Muscle of leg (tissue), 3 donors: ENCODE measurements at regions not wholly inside any gene's neighbourhood (a gene's known extent, or its start where the extent isn't known, plus 50 kb on each side); places are given as distances from the start of the nearest gene placed in this dataset.
A peak's percentile ranks its signal among the peaks of the same experiment; 100 is the strongest.
"Not testable (repeated sequence)": the region's sequence is repeated elsewhere in the genome, so short reads cannot be mapped to it uniquely, and the experiment has no call there.

Experiments
- DNase-seq: peaks from one replicate; pipeline ENCODE4 v3.0.0; 2013
- H3K27ac ChIP-seq: one replicate; pipeline ENCODE4 v1.5.1; 2013; ENCODE audit warnings: mild to moderate bottlenecking, low read length, control low read depth
- H3K27me3 ChIP-seq: one replicate; pipeline ENCODE4 v1.6.1; 2013; ENCODE audit warnings: low read length; ENCODE audit not compliant: control insufficient read depth, insufficient read depth
- H3K36me3 ChIP-seq: one replicate; pipeline ENCODE4 v1.6.1; 2013; ENCODE audit warnings: low read length; ENCODE audit not compliant: control insufficient read depth, insufficient read depth
- H3K4me1 ChIP-seq: one replicate; pipeline ENCODE4 v1.6.1; 2013; ENCODE audit warnings: low read length; ENCODE audit not compliant: control insufficient read depth, insufficient read depth
- H3K4me3 ChIP-seq: one replicate; pipeline ENCODE4 v1.5.1; 2013; ENCODE audit warnings: low read length, control low read depth
- H3K9me3 ChIP-seq: replicated peaks from 2 replicates; pipeline ENCODE4 v1.6.1; 2013; ENCODE audit warnings: low read depth, low read length; ENCODE audit not compliant: control insufficient read depth
- WGBS: methylation state at CpG from one replicate; pipeline ENCODE4 v1.1.5; 2013; ENCODE audit warnings: missing lambda C conversion rate; ENCODE audit not compliant: insufficient coverage; 5-methylcytosine and 5-hydroxymethylcytosine counted together

DNA sequence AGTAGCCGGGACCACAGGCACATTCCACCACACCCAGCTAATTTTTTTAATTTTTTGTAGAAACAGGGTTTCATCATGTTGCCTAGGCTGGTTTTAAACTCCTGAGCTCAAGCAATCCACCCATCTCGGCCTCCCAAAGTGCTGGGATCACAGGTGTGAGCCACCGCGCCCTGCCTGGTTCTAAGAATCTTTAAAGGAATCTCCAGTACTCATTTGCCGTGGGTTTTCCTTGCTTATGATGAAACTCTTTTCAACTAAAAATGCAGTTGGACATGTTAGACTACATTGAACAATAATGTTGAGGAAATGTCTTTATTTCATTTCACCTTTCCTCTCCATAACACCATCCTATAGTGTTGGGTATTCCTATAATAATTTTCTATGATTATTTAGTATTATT, 121.6 kb downstream of the ZNF281 start:
- 100% methylated on average over 2 of the region's 5 CpGs for WGBS
- Histone ChIP-seq H3K9me3 (no peaks in the 10 kb centered on the region), H3K27me3 (no peaks in the 10 kb centered on the region), H3K4me3 (no peak overlapping the region), H3K36me3 (no peaks in the 10 kb centered on the region), H3K27ac (no peak overlapping the region), H3K4me1 (no peaks in the 10 kb centered on the region)
- no peak for DNase-seq

DNA sequence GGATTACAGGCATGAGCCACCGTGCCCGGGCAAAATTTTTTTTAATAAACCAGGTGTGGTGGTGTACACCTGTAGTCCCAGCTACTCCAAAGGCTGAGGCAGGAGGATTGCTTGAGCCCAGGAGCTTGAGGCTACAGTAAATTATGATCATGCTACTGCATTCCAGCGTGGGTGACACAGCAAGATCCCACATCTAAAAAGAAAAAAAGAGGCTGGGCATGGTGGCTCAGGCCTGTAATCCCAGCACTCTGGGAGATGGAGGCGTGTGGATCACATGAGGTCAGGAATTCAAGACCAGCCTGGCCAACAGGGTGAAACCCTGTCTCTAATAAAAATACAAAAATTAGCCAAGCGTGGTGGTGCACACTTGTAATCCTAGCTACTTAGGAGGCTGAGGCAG, 125.6 kb downstream of the ZNF281 start:
- 88% methylated on average over 1 of the region's 5 CpGs for WGBS
- not testable (repeated sequence) for H3K4me1 ChIP-seq

GRCh38 chr1:200282497-200283122, 127.2 kb downstream of the ZNF281 start:
- H3K4me3 ChIP-seq = no peak overlapping the region
- H3K27ac ChIP-seq = no peak overlapping the region
- WGBS = 86% methylated on average over 7 of the region's 9 CpGs

More for the DNA sequence above, 125.6 kb downstream of the ZNF281 start:
- DNase-seq, H3K36me3 ChIP-seq, H3K27ac ChIP-seq, H3K9me3 ChIP-seq, H3K4me3 ChIP-seq, H3K27me3 ChIP-seq: not testable (repeated sequence)

GRCh38 chr1:200281201-200281835, 128.5 kb downstream of the ZNF281 start:
- Histone ChIP-seq H3K4me1 (no peaks in the 10 kb centered on the region), H3K36me3 (no peaks in the 10 kb centered on the region)
- WGBS = no CpG with 5 or more reads among the region's 8 CpGs

More at GRCh38 chr1:200282497-200283122, 127.2 kb downstream of the ZNF281 start:
- Histone ChIP-seq H3K27me3 (no peaks in the 10 kb centered on the region), H3K9me3 (peaks cover 3% of the 10 kb centered on the region), H3K36me3 (no peaks in the 10 kb centered on the region), H3K4me1 (no peaks in the 10 kb centered on the region)
- no peak for DNase-seq

GRCh38 chr1:200279810-200280411, 129.9 kb downstream of the ZNF281 start:
- DNase-seq = peak; percentile 36
- no peaks in the 10 kb centered on the region for H3K4me1 ChIP-seq
- H3K27me3 ChIP-seq = no peaks in the 10 kb centered on the region
- H3K9me3 ChIP-seq = peaks cover 3% of the 10 kb centered on the region
- WGBS = 37% methylated on average over 2 of the region's 4 CpGs
- no peaks in the 10 kb centered on the region for H3K36me3 ChIP-seq
- no peak overlapping the region for H3K4me3 ChIP-seq
- H3K27ac ChIP-seq = no peak overlapping the region

More at GRCh38 chr1:200281201-200281835, 128.5 kb downstream of the ZNF281 start:
- Histone ChIP-seq H3K27me3 (no peaks in the 10 kb centered on the region), H3K27ac (no peak overlapping the region), H3K9me3 (peaks cover 3% of the 10 kb centered on the region), H3K4me3 (no peak overlapping the region)
- no peak for DNase-seq

GRCh38 chr1:200275816-200276453, 133.9 kb downstream of the ZNF281 start:
- WGBS = 67% methylated on average over 4 of the region's 9 CpGs
- no peaks in the 10 kb centered on the region for H3K36me3 ChIP-seq
- DNase-seq = no peak
- peaks cover 3% of the 10 kb centered on the region for H3K9me3 ChIP-seq
- H3K27ac ChIP-seq = no peak overlapping the region
- no peaks in the 10 kb centered on the region for H3K4me1 ChIP-seq
- H3K27me3 ChIP-seq = no peaks in the 10 kb centered on the region
- H3K4me3 ChIP-seq = no peak overlapping the region

- no peak overlapping the region for H3K27ac ChIP-seq
- H3K4me3 ChIP-seq = no peak overlapping the region
- 40% methylated on average over 1 of the region's 4 CpGs for WGBS
- H3K36me3 ChIP-seq = no peaks in the 10 kb centered on the region
- no peaks in the 10 kb centered on the region for H3K4me1 ChIP-seq
- no peaks in the 10 kb centered on the region for H3K27me3 ChIP-seq
- DNase-seq = no peak
- peaks cover under 1% of the 10 kb centered on the region for H3K9me3 ChIP-seq
Measured at GRCh38 chr1:200275415-200275814, 134.4 kb downstream of the ZNF281 start.

GRCh38 chr1:200274116-200274515, 135.7 kb downstream of the ZNF281 start:
- DNase-seq = no peak
- Histone ChIP-seq H3K9me3 (no peaks in the 10 kb centered on the region), H3K4me1 (no peaks in the 10 kb centered on the region), H3K36me3 (no peaks in the 10 kb centered on the region), H3K27me3 (no peaks in the 10 kb centered on the region), H3K27ac (no peak overlapping the region), H3K4me3 (no peak overlapping the region)
- WGBS = no CpG with 5 or more reads among the region's 4 CpGs

DNA sequence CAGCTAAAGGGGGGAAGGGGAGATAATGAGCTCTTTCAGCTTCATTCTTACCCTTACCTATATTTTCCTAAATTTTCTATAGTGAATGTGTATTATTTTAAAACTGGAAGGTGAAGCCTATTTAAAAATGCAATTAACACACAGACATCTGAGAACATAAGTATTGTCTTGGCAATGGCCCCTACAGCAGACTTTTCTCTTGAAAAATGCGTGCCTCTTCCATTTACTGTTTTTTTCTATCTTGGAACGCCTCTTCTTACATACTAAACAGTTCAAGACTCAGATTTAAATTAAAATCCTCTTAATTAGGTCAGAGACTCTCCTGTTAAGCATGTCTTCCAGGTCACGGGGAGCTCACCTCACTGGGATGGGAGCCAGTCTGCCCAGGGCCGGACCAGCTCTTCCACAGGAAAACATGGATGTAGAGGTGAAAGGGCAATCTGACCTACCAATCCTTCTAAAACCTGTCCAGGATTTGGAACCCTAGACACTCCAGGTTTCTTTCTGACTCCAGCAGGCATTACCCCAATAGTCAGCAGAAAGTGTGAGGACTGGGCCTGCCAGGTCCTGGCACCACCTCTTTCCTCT, 137.3 kb downstream of the ZNF281 start:
- no peaks in the 10 kb centered on the region for H3K9me3 ChIP-seq
- no peaks in the 10 kb centered on the region for H3K27me3 ChIP-seq
- DNase-seq = no peak
- no peak overlapping the region for H3K4me3 ChIP-seq
- H3K4me1 ChIP-seq = no peaks in the 10 kb centered on the region
- no peak overlapping the region for H3K27ac ChIP-seq
- 67% methylated on average over 3 of the region's 4 CpGs for WGBS
- no peaks in the 10 kb centered on the region for H3K36me3 ChIP-seq

- Histone ChIP-seq H3K9me3 (no peaks in the 10 kb centered on the region), H3K36me3 (no peaks in the 10 kb centered on the region), H3K27ac (no peak overlapping the region), H3K4me3 (no peak overlapping the region), H3K4me1 (no peaks in the 10 kb centered on the region), H3K27me3 (no peaks in the 10 kb centered on the region)
- no peak for DNase-seq
- WGBS = no CpG with 5 or more reads among the region's 1 CpG
Measured at GRCh38 chr1:200269256-200269655, 140.6 kb downstream of the ZNF281 start.
